Sigmoid colon (tissue), 6 donors: ENCODE measurements at regions not wholly inside any gene's neighbourhood (a gene's known extent, or its start where the extent isn't known, plus 50 kb on each side); places are given as distances from the start of the nearest gene placed in this dataset.

Source experiments
- DNase-seq: peaks from one replicate; pipeline ENCODE4 v3.0.0-alpha.2; 2019
- H3K27ac ChIP-seq, 4 donors: fragments of 200-600 bp; sonication (generic); one replicate each; pipeline ENCODE4 v1.5.1; 2016 to 2019; ENCODE audit warnings: mild to moderate bottlenecking in 1 of 4
- H3K27me3 ChIP-seq, 3 donors: fragments of 200-600 bp; sonication (generic); one replicate each; pipeline ENCODE4 v1.5.1; 2019; ENCODE audit warnings: mild to moderate bottlenecking in 1 of 3
- H3K36me3 ChIP-seq, 4 donors: fragments of 200-600 bp; sonication (generic); one replicate each; pipeline ENCODE4 v1.5.1; 2016 to 2019
- H3K4me1 ChIP-seq, 4 donors: fragments of 200-600 bp; sonication (generic); one replicate each; pipeline ENCODE4 v1.5.1; 2017 to 2019
- H3K4me3 ChIP-seq, 4 donors: fragments of 200-600 bp; sonication (generic); one replicate each; pipeline ENCODE4 v1.5.1; 2017 to 2019; ENCODE audit warnings: mild to moderate bottlenecking in 2 of 4, moderate library complexity in 1 of 4
- H3K9me3 ChIP-seq, 4 donors: fragments of 200-600 bp in 3 of 4; sonication (generic) in 3 of 4; one replicate each; pipeline versions ENCODE4 v1.5.1 to v1.6.1; 2013 to 2019
- EP300 ChIP-seq, 4 donors: sonication (generic); formaldehyde crosslinking; IDR thresholded peaks; one replicate each; pipeline ENCODE4 v1.6.1; 2017; ENCODE audit warnings: antibody characterized with exemption in 4 of 4
- POLR2A ChIP-seq, 2 donors: fragments of 450-650 bp; IDR thresholded peaks; one replicate each; pipeline ENCODE4 v1.6.1; 2016; ENCODE audit warnings: antibody characterized with exemption in 2 of 2, mild to moderate bottlenecking in 2 of 2, moderate library complexity in 2 of 2
- POLR2AphosphoS5 ChIP-seq, 4 donors: sonication (generic); formaldehyde crosslinking; IDR thresholded peaks; one replicate each; pipeline ENCODE4 v1.6.1; 2017; ENCODE audit warnings: antibody characterized with exemption in 4 of 4
- WGBS, 2 donors: extraction: QIAGEN DNeasy Blood & Tissue Kit; methylation state at CpG; one replicate each; pipeline ENCODE4 v1.1.7; 2013; 5-methylcytosine and 5-hydroxymethylcytosine counted together
- intact Hi-C: fragments of 100-400 bp; cut with DNase I; formaldehyde crosslinking; loops from one replicate; pipeline ENCODE4 v1.15.1; 2023
- TF ChIP-seq, protein P1 (sequence below), 4 experiments: fragments of 450-650 bp in 3 of 4; fragments of 200-600 bp in 1 of 4; IDR thresholded peaks; one replicate each; pipeline ENCODE4 v1.5.1; 2016 to 2019; ENCODE audit warnings: antibody characterized with exemption in 4 of 4, mild to moderate bottlenecking in 3 of 4, moderate library complexity in 2 of 4
- donor health status: healthy with polysubstance abuse.
- donor health status: healthy.

- TF ChIP-seq EP300 (IDR thresholded peaks at IDR 0.05) (no peak), POLR2A (IDR thresholded peaks at IDR 0.05) (no peak), POLR2AphosphoS5 (IDR thresholded peaks at IDR 0.05) (no peak)
- TF ChIP-seq, protein P1, sequence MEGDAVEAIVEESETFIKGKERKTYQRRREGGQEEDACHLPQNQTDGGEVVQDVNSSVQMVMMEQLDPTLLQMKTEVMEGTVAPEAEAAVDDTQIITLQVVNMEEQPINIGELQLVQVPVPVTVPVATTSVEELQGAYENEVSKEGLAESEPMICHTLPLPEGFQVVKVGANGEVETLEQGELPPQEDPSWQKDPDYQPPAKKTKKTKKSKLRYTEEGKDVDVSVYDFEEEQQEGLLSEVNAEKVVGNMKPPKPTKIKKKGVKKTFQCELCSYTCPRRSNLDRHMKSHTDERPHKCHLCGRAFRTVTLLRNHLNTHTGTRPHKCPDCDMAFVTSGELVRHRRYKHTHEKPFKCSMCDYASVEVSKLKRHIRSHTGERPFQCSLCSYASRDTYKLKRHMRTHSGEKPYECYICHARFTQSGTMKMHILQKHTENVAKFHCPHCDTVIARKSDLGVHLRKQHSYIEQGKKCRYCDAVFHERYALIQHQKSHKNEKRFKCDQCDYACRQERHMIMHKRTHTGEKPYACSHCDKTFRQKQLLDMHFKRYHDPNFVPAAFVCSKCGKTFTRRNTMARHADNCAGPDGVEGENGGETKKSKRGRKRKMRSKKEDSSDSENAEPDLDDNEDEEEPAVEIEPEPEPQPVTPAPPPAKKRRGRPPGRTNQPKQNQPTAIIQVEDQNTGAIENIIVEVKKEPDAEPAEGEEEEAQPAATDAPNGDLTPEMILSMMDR (IDR thresholded peaks at IDR 0.05) = no peak
- Histone ChIP-seq H3K27me3 (no peaks in the 10 kb centered on the region), H3K36me3 (no peaks in the 10 kb centered on the region), H3K4me3 (no peak overlapping the region), H3K9me3 (no peaks in the 10 kb centered on the region), H3K4me1 (no peaks in the 10 kb centered on the region), H3K27ac (no peak overlapping the region)
- WGBS, 2 donors = 79 to 80% methylated on average over 2 of the region's 2 CpGs
- no peak for DNase-seq
- intact Hi-C loops = no loop called here
Observed at GRCh38 chr3:109713288-109713687, 375.9 kb upstream of the DPPA4 start.

DNA sequence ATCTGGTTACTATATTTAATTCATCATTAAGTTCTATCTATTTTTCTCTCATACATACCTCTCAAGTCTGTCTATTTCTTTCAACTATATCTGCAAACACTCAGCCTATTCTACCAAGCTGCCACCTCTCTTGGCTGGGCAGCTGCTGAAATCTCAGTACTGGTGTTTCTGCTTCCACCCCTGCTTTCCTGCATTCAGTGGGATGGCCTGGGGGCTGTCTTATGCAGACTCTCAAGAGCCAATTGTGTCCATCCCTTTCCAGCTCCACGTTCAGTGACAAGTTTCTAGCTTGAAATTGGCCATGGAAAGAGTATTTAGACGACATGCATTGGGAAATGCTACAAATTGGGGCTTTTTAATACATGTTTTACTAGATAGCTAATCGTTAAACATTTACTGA, 378.4 kb upstream of the DPPA4 start:
- TF ChIP-seq, protein P1 (IDR thresholded peaks at IDR 0.05) = no peak
- TF ChIP-seq POLR2AphosphoS5 (IDR thresholded peaks at IDR 0.05) (no peak), EP300 (IDR thresholded peaks at IDR 0.05) (no peak), POLR2A (IDR thresholded peaks at IDR 0.05) (no peak)
- Histone ChIP-seq H3K9me3 (no peaks in the 10 kb centered on the region), H3K27ac (no peak overlapping the region), H3K36me3 (no peaks in the 10 kb centered on the region), H3K4me1 (no peaks in the 10 kb centered on the region), H3K27me3 (no peaks in the 10 kb centered on the region), H3K4me3 (no peak overlapping the region)
- no peak for DNase-seq
- 62 to 64% methylated on average over 3 of the region's 3 CpGs for WGBS, 2 donors
- intact Hi-C loops = no loop called here

DNA sequence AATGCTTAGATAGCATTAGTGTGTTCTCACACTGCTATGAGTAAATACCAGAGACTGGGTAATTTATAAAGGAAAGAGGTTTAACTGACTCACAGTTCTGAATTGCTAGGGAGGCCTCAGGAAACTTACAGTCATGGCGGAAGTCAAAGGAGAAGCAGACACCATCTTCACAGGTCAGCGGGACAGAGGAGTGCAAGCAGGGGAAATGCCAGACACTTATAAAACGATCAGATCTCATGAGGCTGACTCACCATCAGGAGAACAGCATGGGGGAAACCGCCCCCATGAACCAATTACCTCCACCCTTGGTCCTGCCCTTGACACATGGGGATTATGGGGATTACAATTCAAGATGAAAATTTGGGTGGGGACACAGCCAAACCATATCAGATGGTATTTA, 381.5 kb upstream of the DPPA4 start:
- intact Hi-C loops = no loop called here
- DNase-seq = no peak
- Histone ChIP-seq H3K4me3 (no peak overlapping the region), H3K27ac (no peak overlapping the region), H3K4me1 (peaks cover 0 to 3% (median 0%) of the 10 kb centered on the region in 4 donors), H3K9me3 (no peaks in the 10 kb centered on the region), H3K36me3 (no peaks in the 10 kb centered on the region), H3K27me3 (no peaks in the 10 kb centered on the region)
- no peak for TF ChIP-seq EP300 (IDR thresholded peaks at IDR 0.05)
- no peak for TF ChIP-seq POLR2AphosphoS5 (IDR thresholded peaks at IDR 0.05)
- TF ChIP-seq, protein P1 (IDR thresholded peaks at IDR 0.05) = no peak
- TF ChIP-seq POLR2A (IDR thresholded peaks at IDR 0.05) = no peak
- 82 to 87% methylated on average over 4 of the region's 4 CpGs for WGBS, 2 donors

DNA sequence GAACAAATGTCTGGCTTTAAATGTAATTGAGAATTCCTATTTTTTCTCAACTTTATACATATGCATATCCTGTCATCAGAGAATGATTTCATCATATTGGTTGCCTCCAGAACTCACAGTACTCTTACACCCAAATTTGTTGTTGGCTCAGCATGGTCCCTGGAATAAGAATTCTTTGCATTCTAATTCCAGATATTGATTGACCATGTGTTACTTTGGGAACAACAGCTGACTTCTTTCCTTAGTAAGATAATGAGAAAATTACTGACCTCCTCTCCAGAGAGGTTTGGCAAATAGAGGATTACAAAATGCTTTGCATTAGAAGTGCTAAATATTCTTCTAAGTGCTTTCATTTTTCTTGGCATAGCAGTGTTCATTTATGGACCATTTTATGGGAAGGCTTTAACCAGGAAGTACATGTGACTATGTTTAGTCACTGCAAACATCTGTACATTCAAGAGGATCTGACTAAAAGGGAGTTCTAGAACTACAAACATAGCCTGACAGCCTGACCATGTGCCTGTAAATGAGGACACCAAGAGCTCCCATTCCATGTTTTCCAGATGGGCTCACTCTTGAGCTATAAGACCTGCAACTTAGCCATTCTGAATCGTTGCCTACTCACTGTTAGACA, 391.6 kb upstream of the DPPA4 start:
- no peaks in the 10 kb centered on the region for H3K36me3 ChIP-seq
- TF ChIP-seq POLR2AphosphoS5 (IDR thresholded peaks at IDR 0.05) (no peak), EP300 (IDR thresholded peaks at IDR 0.05) (no peak), POLR2A (IDR thresholded peaks at IDR 0.05) (no peak)
- TF ChIP-seq, protein P1 (IDR thresholded peaks at IDR 0.05) = no peak
- intact Hi-C loops = no loop called here
- no peak overlapping the region for H3K4me3 ChIP-seq
- peaks cover 0 to 3% (median 0%) of the 10 kb centered on the region in 4 donors for H3K9me3 ChIP-seq
- no peaks in the 10 kb centered on the region for H3K27me3 ChIP-seq
- no peaks in the 10 kb centered on the region for H3K4me1 ChIP-seq
- H3K27ac ChIP-seq = no peak overlapping the region
- WGBS, 2 donors = 76 to 80% methylated on average over 1 of the region's 1 CpG
- DNase-seq = no peak
